ENCODE measurements at regions not wholly inside any gene's neighbourhood (a gene's known extent, or its start where the extent isn't known, plus 50 kb on each side); places are given as distances from the start of the nearest gene placed in this dataset.

DNA sequence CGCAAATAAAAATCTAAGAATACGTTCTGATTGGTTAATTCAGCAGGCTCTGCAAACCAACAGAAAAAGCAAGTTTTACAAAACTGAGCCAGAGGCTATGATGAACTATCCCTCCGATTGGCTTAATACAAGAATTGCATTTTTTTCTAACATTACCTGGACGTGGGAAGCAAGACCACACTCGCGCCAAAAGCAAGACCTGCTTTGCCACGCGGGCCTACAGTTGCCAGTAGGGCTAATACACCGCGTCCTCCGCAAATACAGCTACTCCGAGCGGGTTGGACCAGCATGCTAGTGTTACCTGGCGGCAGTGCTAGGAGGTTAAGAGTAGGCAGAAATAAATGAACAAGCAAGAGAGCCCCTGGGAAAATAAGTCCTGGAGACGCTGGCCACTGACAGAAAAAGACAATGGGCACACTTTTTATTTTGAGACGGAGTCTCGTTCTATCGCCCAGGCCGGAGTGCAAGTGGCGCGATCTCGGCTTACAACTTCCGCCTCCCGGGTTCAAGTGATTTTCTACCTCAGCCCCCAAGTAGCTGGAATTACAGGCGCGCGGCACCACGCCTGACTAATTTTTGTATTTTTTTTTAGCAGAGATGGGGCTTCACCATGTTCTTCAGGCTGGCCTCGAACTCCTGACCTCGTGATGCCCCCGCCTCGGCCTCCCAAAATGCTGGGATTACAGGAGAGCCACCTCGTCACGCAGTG, 131.9 kb upstream of the BTN3A2 start:
- TF ChIP-seq, protein P1, sequence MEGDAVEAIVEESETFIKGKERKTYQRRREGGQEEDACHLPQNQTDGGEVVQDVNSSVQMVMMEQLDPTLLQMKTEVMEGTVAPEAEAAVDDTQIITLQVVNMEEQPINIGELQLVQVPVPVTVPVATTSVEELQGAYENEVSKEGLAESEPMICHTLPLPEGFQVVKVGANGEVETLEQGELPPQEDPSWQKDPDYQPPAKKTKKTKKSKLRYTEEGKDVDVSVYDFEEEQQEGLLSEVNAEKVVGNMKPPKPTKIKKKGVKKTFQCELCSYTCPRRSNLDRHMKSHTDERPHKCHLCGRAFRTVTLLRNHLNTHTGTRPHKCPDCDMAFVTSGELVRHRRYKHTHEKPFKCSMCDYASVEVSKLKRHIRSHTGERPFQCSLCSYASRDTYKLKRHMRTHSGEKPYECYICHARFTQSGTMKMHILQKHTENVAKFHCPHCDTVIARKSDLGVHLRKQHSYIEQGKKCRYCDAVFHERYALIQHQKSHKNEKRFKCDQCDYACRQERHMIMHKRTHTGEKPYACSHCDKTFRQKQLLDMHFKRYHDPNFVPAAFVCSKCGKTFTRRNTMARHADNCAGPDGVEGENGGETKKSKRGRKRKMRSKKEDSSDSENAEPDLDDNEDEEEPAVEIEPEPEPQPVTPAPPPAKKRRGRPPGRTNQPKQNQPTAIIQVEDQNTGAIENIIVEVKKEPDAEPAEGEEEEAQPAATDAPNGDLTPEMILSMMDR (conservative IDR thresholded peaks at IDR 0.05; ENCODE audit: low read length), result no peak
- TF ChIP-seq EZH2phosphoT487 (IDR thresholded peaks at IDR 0.05; ENCODE audit: borderline replicate concordance), result no peak
